ENCODE measurements at regions not wholly inside any gene's neighbourhood (a gene's known extent, or its start where the extent isn't known, plus 50 kb on each side); places are given as distances from the start of the nearest gene placed in this dataset.

DNA sequence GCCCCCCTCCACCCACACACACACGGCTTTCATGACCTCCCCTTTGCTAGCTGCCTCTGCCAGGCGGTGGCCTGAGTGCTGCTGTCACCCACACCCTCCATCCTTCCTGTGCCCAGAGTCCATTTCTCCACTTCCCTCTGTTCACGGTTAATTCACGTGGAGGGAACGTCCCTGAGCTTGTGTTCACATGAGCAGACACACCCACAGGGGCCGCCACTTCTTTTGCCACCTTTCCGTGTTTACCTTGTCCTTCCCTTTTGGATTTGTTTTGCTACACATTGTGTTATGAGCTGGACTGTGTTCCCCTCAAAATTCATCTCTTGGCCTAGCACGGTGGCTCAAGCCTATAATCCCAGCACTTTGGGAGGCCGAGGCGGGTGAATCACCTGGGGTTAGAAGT, 128.0 kb downstream of the ETS2 start:
- Histone ChIP-seq H3K4me3 (no peak overlapping the region), H3K27ac (no peak overlapping the region), H3K9me3 (no peaks in the 10 kb centered on the region), H3K27me3 (no peaks in the 10 kb centered on the region), H3K4me1 (no peaks in the 10 kb centered on the region), H3K36me3 (no peaks in the 10 kb centered on the region)
- intact Hi-C loops (cut with DNase I; ENCODE audit: low total_unique reads), result no loop called here
- DNase-seq, result no peak
- TF ChIP-seq, protein P1, sequence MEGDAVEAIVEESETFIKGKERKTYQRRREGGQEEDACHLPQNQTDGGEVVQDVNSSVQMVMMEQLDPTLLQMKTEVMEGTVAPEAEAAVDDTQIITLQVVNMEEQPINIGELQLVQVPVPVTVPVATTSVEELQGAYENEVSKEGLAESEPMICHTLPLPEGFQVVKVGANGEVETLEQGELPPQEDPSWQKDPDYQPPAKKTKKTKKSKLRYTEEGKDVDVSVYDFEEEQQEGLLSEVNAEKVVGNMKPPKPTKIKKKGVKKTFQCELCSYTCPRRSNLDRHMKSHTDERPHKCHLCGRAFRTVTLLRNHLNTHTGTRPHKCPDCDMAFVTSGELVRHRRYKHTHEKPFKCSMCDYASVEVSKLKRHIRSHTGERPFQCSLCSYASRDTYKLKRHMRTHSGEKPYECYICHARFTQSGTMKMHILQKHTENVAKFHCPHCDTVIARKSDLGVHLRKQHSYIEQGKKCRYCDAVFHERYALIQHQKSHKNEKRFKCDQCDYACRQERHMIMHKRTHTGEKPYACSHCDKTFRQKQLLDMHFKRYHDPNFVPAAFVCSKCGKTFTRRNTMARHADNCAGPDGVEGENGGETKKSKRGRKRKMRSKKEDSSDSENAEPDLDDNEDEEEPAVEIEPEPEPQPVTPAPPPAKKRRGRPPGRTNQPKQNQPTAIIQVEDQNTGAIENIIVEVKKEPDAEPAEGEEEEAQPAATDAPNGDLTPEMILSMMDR (IDR thresholded peaks at IDR 0.05), result no peak

DNA sequence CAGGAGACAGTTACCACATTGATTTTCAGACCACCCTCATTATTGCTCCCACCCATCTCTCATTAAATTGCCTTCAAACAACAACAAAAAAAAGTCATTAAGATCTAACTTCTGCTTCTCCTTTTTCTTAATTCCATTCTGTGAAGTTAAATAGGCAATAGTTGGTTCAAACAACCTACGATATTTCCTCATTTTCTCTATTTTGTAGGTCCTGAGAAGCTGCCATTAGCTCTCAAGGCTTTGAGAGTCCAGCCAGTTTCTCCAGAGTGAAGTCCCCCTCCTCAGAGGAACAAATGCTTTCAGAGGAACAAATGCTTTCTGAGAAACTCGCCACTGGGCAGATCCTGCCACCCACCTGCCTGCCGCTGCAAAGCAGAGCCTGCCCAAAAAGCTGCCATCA, 125.6 kb downstream of the ETS2 start:
- no peaks in the 10 kb centered on the region for H3K36me3 ChIP-seq
- no peaks in the 10 kb centered on the region for H3K27me3 ChIP-seq
- no peak overlapping the region for H3K4me3 ChIP-seq
- intact Hi-C loops (cut with DNase I; ENCODE audit: low total_unique reads), result no loop called here
- no peak for DNase-seq
- H3K9me3 ChIP-seq, result no peaks in the 10 kb centered on the region
- no peak overlapping the region for H3K27ac ChIP-seq
- H3K4me1 ChIP-seq, result peaks cover 3 to 5% (median 4%) of the 10 kb centered on the region in 4 donors
- TF ChIP-seq, protein P1 (IDR thresholded peaks at IDR 0.05), result no peak

DNA sequence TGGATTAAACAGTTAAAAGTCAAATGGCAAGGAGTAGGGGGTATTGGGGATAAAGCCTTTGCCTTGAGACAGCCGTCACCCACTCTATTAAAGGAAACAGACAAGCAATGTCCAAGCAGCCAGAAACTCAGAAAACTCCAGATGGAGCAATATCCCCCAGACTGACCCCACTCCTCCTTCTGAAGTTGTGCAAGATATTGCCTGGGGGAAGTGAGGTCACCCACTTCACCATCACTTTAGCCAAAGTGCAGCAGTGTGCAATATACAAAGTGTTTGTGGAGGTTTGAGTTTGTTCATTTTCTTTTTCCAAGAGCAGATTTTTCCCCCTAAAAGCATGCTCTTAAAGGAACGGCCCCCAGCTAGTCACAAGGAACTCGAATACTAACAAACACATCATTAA, 125.1 kb downstream of the ETS2 start:
- intact Hi-C loops (cut with DNase I; ENCODE audit: low total_unique reads), result no loop called here
- peaks cover 4 to 10% (median 7%) of the 10 kb centered on the region in 4 donors for H3K4me1 ChIP-seq
- TF ChIP-seq, protein P1 (IDR thresholded peaks at IDR 0.05), result no peak
- no peak overlapping the region for H3K27ac ChIP-seq
- H3K36me3 ChIP-seq, result no peaks in the 10 kb centered on the region
- no peak overlapping the region for H3K4me3 ChIP-seq
- no peaks in the 10 kb centered on the region for H3K27me3 ChIP-seq
- no peaks in the 10 kb centered on the region for H3K9me3 ChIP-seq
- peak in 1 of 2 donors; percentile 56 for DNase-seq

DNA sequence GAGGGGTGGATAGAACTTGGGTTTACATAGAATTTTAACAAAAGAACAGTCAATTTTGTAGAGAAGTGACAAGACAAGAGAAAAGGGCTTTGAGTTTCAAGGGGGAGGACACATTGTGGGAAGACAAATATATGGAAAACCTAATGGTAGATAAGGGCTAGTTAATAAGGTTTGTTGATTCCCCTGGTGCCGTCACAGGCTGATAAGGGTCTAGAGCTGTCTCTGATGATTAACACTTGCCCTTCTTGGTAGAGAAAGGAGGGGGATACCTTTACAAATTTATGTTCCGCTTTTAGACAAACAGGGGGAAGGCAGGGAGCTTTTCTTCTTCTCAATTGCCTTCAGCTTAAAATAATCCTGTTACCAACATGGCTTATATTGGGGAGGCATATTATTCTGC, 124.3 kb downstream of the ETS2 start:
- Histone ChIP-seq H3K9me3 (no peaks in the 10 kb centered on the region), H3K4me1 (peaks cover 4 to 17% (median 15%) of the 10 kb centered on the region in 4 donors), H3K27me3 (no peaks in the 10 kb centered on the region), H3K36me3 (no peaks in the 10 kb centered on the region), H3K4me3 (no peak overlapping the region), H3K27ac (no peak overlapping the region)
- TF ChIP-seq, protein P1 (IDR thresholded peaks at IDR 0.05), result no peak
- DNase-seq, result no peak
- intact Hi-C loops (cut with DNase I; ENCODE audit: low total_unique reads), result no loop called here

DNA sequence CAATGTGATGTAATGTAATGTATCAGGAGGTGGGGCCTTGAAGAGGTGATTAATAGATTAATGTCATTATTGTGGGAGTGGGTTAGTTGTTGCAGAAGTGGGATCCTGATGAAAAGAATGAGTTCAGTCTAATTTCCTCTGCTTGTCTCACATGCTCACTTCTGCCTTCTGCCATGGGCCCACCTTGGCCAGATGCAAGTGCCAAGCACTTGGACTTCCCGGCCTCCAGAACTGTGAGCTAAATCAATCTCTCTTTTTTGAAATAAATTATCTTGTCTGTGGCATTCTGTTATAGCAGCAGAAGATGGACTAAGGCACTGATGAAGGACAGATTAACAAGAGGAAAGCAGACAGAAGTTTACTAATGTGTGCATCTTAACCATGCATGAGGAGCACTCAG, 123.9 kb downstream of the ETS2 start:
- TF ChIP-seq, protein P1 (IDR thresholded peaks at IDR 0.05), result no peak
- Histone ChIP-seq H3K9me3 (no peaks in the 10 kb centered on the region), H3K27me3 (no peaks in the 10 kb centered on the region), H3K36me3 (no peaks in the 10 kb centered on the region), H3K4me1 (peaks cover 4 to 21% (median 17%) of the 10 kb centered on the region in 4 donors), H3K27ac (no peak overlapping the region), H3K4me3 (no peak overlapping the region)
- intact Hi-C loops (cut with DNase I; ENCODE audit: low total_unique reads), result loop anchor here (10.0 kb wide), 1 partner anchor 175 kb away; no protein-coding TSS in a partner anchor
- no peak for DNase-seq

DNA sequence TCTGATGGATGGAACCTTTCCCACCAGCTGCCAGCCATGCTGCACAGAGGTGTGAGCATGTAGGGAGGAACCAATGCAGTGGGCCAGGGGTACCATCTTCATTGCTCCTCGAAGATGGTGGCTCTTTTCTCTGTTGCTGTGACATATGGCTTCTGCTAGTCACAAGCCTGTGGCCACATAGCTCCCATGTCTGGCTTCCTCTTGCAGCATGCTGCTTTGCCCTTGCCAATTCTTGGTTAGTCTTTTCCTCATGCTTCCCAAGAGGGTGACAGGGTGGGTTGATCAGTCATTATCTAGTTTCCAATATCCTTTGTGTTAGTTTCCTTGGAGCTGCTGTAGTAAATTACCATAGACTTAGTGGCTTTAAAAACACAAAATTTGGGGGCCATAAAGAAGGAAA, 123.4 kb downstream of the ETS2 start:
- Histone ChIP-seq H3K27me3 (no peaks in the 10 kb centered on the region), H3K9me3 (no peaks in the 10 kb centered on the region), H3K4me1 (peaks cover 4 to 21% (median 18%) of the 10 kb centered on the region in 4 donors), H3K27ac (no peak overlapping the region), H3K4me3 (no peak overlapping the region), H3K36me3 (no peaks in the 10 kb centered on the region)
- DNase-seq, result no peak
- TF ChIP-seq, protein P1 (IDR thresholded peaks at IDR 0.05), result no peak
- intact Hi-C loops (cut with DNase I; ENCODE audit: low total_unique reads), result loop anchor here (10.0 kb wide), 1 partner anchor 174 kb away; no protein-coding TSS in a partner anchor
